HCT116 (cell line): ENCODE measurements at regions not wholly inside any gene's neighbourhood (a gene's known extent, or its start where the extent isn't known, plus 50 kb on each side); places are given as distances from the start of the nearest gene placed in this dataset.

Source experiments
- ATAC-seq: fragments of 200-7000 bp; cut with Tn5 transposase; 2 replicates; pipeline ENCODE4 v1.9.1; 2020; ENCODE audit warnings: mild to moderate bottlenecking, moderate library complexity
- BruUV-seq: library from RNA; stranded (reverse); fragments of 400-500 nt; replicated peaks from 2 replicates; lab custom pipeline; 2021; lab: Mats Ljungman, UMichigan
- CTCF ChIA-PET: fragments of 300-600 bp; sonication (Branson Sonifier 250); formaldehyde crosslinking; loops from one replicate; lab custom pipeline; 2021; ENCODE audit warnings: antibody characterized with exemption; lab: Charles Lee
- POLR2A ChIA-PET: fragments of 300-600, 350-600 bp; sonication (Branson Sonifier 250); formaldehyde crosslinking; loops from one replicate; lab custom pipeline; 2021; ENCODE audit warnings: antibody characterized with exemption; lab: Charles Lee
- RAD21 ChIA-PET, 2 experiments: fragments of 300-600 bp; sonication (Branson Sonifier 250); formaldehyde crosslinking; loops; one replicate each; lab custom pipeline; 2023; ENCODE audit warnings: low total read pairs in 2 of 2; ENCODE audit not compliant: uncharacterized antibody in 2 of 2, unreplicated experiment in 2 of 2, low non-redundant PET in 1 of 2; lab: Charles Lee
- DNase-seq: peaks from one replicate; pipeline ENCODE4 v3.0.0-alpha.2; 2010; ENCODE audit warnings: low read depth, low spot score
- H2AFZ ChIP-seq: fragments of 200-600 bp; shearing (Covaris generic), sonication (generic); 2 replicates; pipeline ENCODE4 v1.6.1; 2017; ENCODE audit warnings: low read depth, mixed run types, mixed read lengths, antibody characterized with exemption, low read length; ENCODE audit not compliant: poor library complexity, severe bottlenecking
- H3K27ac ChIP-seq: 2 replicates; pipeline ENCODE4 v1.5.1; 2012; ENCODE audit warnings: low read depth, low read length
- H3K27me3 ChIP-seq: fragments of 200-600 bp; sonication (generic); 2 replicates; pipeline ENCODE4 v1.6.1; 2016; ENCODE audit warnings: mixed run types, low read length, mixed read lengths; ENCODE audit not compliant: insufficient read depth
- H3K36me3 ChIP-seq, 2 experiments: fragments of 200-500 bp in 1 of 2; fragments of 200-600 bp in 1 of 2; sonication (Bioruptor generic) in 1 of 2; sonication (generic) in 1 of 2; 2 replicates each; pipeline versions ENCODE4 v1.5.1 to v1.6.1; 2014 to 2016; ENCODE audit warnings: low read length in 2 of 2, inconsistent platforms in 1 of 2, mixed read lengths in 1 of 2, mixed run types in 1 of 2; ENCODE audit not compliant: insufficient read depth in 2 of 2, control insufficient read depth in 1 of 2
- H3K4me1 ChIP-seq, 2 experiments: fragments of 200-600 bp in 1 of 2; sonication (generic) in 1 of 2; 2 replicates each; pipeline versions ENCODE4 v1.5.1 to v1.6.1; 2012 to 2017; ENCODE audit warnings: low read length in 2 of 2, inconsistent platforms in 1 of 2, mild to moderate bottlenecking in 1 of 2, mixed read lengths in 1 of 2, mixed run types in 1 of 2, moderate library complexity in 1 of 2; ENCODE audit not compliant: insufficient read depth in 2 of 2, control insufficient read depth in 1 of 2
- H3K4me2 ChIP-seq: fragments of 200-600 bp; sonication (generic); 2 replicates; pipeline ENCODE4 v1.6.1; 2017; ENCODE audit warnings: mixed run types, low read length, mixed read lengths
- H3K4me3 ChIP-seq, 2 experiments: fragments of 200-600 bp in 1 of 2; sonication (generic) in 1 of 2; replicated peaks in 1 of 2; 2 replicates each; pipeline ENCODE4 v1.5.1; 2011 to 2016; ENCODE audit warnings: low read length in 2 of 2, control low read depth in 1 of 2, low read depth in 1 of 2, mild to moderate bottlenecking in 1 of 2, mixed read lengths in 1 of 2, mixed run types in 1 of 2
- H3K79me2 ChIP-seq: fragments of 200-600 bp; sonication (generic); 2 replicates; pipeline ENCODE4 v1.6.1; 2017; ENCODE audit warnings: mild to moderate bottlenecking, mixed run types, low read length, moderate library complexity, mixed read lengths; ENCODE audit not compliant: insufficient read depth
- H3K9ac ChIP-seq: fragments of 200-600 bp; sonication (generic); 2 replicates; pipeline ENCODE4 v1.6.1; 2016; ENCODE audit warnings: low read length, mixed read lengths
- H3K9me2 ChIP-seq: fragments of 200-600 bp; sonication (generic), shearing (Covaris generic); 2 replicates; pipeline ENCODE4 v1.6.1; 2017; ENCODE audit warnings: mixed run types, mild to moderate bottlenecking, moderate library complexity; ENCODE audit not compliant: insufficient read depth
- H3K9me3 ChIP-seq, 2 experiments: fragments of 200-500 bp in 1 of 2; fragments of 200-600 bp in 1 of 2; sonication (Bioruptor generic) in 1 of 2; sonication (generic) in 1 of 2; 2 replicates each; pipeline ENCODE4 v1.6.1; 2014 to 2017; ENCODE audit warnings: low read length in 2 of 2, mixed read lengths in 2 of 2, inconsistent platforms in 1 of 2, low read depth in 1 of 2, mild to moderate bottlenecking in 1 of 2, mixed run types in 1 of 2, moderate library complexity in 1 of 2; ENCODE audit not compliant: control insufficient read depth in 1 of 2, insufficient read depth in 1 of 2
- H4K20me1 ChIP-seq: fragments of 200-600 bp; sonication (generic), shearing (Covaris generic); 2 replicates; pipeline ENCODE4 v1.6.1; 2017; ENCODE audit warnings: mixed run types, mild to moderate bottlenecking, moderate library complexity; ENCODE audit not compliant: insufficient read depth
- ATF3 ChIP-seq: IDR thresholded peaks from 2 replicates; pipeline ENCODE4 v1.6.1; 2012
- CEBPB ChIP-seq: IDR thresholded peaks from 2 replicates; pipeline ENCODE4 v1.6.1; 2012; ENCODE audit warnings: low read depth
- EGR1 ChIP-seq: IDR thresholded peaks from 2 replicates; pipeline ENCODE4 v1.6.1; 2012; ENCODE audit warnings: low read depth
- ELF1 ChIP-seq: IDR thresholded peaks from 2 replicates; pipeline ENCODE4 v1.6.1; 2012; ENCODE audit warnings: low read depth, borderline replicate concordance
- EZH2 ChIP-seq: fragments of 200-600 bp; sonication (generic); IDR thresholded peaks from 2 replicates; pipeline ENCODE4 v1.6.1; 2017; ENCODE audit warnings: antibody characterized with exemption, mixed run types
- EZH2phosphoT487 ChIP-seq: fragments of 200-600 bp; IDR thresholded peaks from 2 replicates; pipeline ENCODE4 v1.6.1; 2018; ENCODE audit warnings: antibody characterized with exemption, borderline replicate concordance
- FOSL1 ChIP-seq: IDR thresholded peaks from 2 replicates; pipeline ENCODE4 v1.6.1; 2012; ENCODE audit warnings: low read depth
- POLR2A ChIP-seq: IDR thresholded peaks from 2 replicates; pipeline ENCODE4 v1.7.0; 2011; ENCODE audit warnings: borderline replicate concordance; ENCODE audit not compliant: insufficient read depth, insufficient read length; ENCODE audit errors: extremely low read depth
- POLR2AphosphoS5 ChIP-seq: IDR thresholded peaks from 2 replicates; pipeline ENCODE4 v1.6.1; 2011; ENCODE audit warnings: mild to moderate bottlenecking, low read depth, low read length, moderate library complexity
- RAD21 ChIP-seq: IDR thresholded peaks from 2 replicates; pipeline ENCODE4 v1.6.1; 2012; ENCODE audit warnings: low read depth, mild to moderate bottlenecking
- REST ChIP-seq: IDR thresholded peaks from 2 replicates; pipeline ENCODE4 v1.6.1; 2012; ENCODE audit warnings: low read depth
- SIN3A ChIP-seq: IDR thresholded peaks from 2 replicates; pipeline ENCODE4 v1.6.1; 2012; ENCODE audit warnings: low read depth
- SP1 ChIP-seq: IDR thresholded peaks from 2 replicates; pipeline ENCODE4 v1.6.1; 2012; ENCODE audit warnings: low read depth
- SRF ChIP-seq: IDR thresholded peaks from 2 replicates; pipeline ENCODE4 v1.6.1; 2012; ENCODE audit warnings: low read depth
- TCF7L2 ChIP-seq: IDR thresholded peaks from 2 replicates; pipeline ENCODE4 v1.7.0; 2011; ENCODE audit warnings: borderline replicate concordance, inconsistent platforms; ENCODE audit not compliant: insufficient read depth, insufficient read length; ENCODE audit errors: extremely low read depth
- YY1 ChIP-seq: IDR thresholded peaks from 2 replicates; pipeline ENCODE4 v1.6.1; 2011; ENCODE audit warnings: low read length, low read depth, moderate library complexity, mild to moderate bottlenecking; ENCODE audit not compliant: insufficient replicate concordance; ENCODE audit errors: extremely low read depth
- ZNF274 ChIP-seq: fragments of 200-500 bp; sonication (Bioruptor generic); IDR thresholded peaks from 2 replicates; pipeline ENCODE4 v1.6.1; 2014; ENCODE audit warnings: mild to moderate bottlenecking, low read depth, low read length, inconsistent platforms
- intact Hi-C: fragments of 100-400 bp; cut with micrococcal nuclease; formaldehyde crosslinking; loops from 2 replicates; pipeline ENCODE4 v1.10.0; 2022
- TF ChIP-seq, protein P1 (sequence below): IDR thresholded peaks from 2 replicates; pipeline ENCODE4 v1.6.1; 2011; ENCODE audit warnings: mild to moderate bottlenecking, low read length, moderate library complexity; ENCODE audit not compliant: insufficient replicate concordance; ENCODE audit errors: extremely low read depth
- TF ChIP-seq, protein P2 (sequence below), 3 experiments: fragments of 200-600 bp in 1 of 3; sonication (generic) in 1 of 3; IDR thresholded peaks in 2 of 3; conservative IDR thresholded peaks in 1 of 3; 2 replicates each; pipeline ENCODE4 v1.5.1; 2012 to 2017; ENCODE audit warnings: low read depth in 2 of 3, low read length in 2 of 3, antibody characterized with exemption in 1 of 3, borderline replicate concordance in 1 of 3, control low read depth in 1 of 3, mild to moderate bottlenecking in 1 of 3, mixed read lengths in 1 of 3, mixed run types in 1 of 3, moderate library complexity in 1 of 3; ENCODE audit not compliant: insufficient read depth in 1 of 3

DNA sequence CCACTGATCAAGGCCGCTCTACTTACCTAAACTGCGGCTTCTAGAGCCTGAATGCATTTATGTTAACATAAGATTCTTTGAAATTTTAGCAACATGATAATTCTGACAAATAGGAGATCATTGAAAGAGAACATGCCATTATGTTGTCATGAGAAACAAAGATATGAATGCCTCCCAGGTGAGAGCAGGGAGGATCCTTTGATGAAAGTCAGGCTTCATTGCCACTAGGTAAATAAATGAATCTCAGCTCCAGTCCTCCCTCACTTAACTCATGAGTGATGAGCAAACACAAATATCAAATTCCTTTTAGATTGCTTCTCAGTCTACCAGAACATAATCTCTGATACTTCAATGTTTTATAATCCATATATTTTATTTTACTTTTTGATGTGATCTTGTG lies 463.2 kb upstream of the CDH7 start:
- no peaks in the 10 kb centered on the region for H3K4me1 ChIP-seq
- no peak overlapping the region for H3K27ac ChIP-seq
- no peaks in the 10 kb centered on the region for H4K20me1 ChIP-seq
- ATAC-seq (no peak), DNase-seq (no peak)
- RAD21 ChIA-PET = no interaction called here
- BruUV-seq = no TSS peak
- CTCF ChIA-PET = no interaction called here
- H3K36me3 ChIP-seq = no peaks in the 10 kb centered on the region
- TF ChIP-seq EGR1 = no peak
- no peak for TF ChIP-seq YY1
- TF ChIP-seq RAD21 = no peak
- no peak for TF ChIP-seq FOSL1
- TF ChIP-seq, protein P1, sequence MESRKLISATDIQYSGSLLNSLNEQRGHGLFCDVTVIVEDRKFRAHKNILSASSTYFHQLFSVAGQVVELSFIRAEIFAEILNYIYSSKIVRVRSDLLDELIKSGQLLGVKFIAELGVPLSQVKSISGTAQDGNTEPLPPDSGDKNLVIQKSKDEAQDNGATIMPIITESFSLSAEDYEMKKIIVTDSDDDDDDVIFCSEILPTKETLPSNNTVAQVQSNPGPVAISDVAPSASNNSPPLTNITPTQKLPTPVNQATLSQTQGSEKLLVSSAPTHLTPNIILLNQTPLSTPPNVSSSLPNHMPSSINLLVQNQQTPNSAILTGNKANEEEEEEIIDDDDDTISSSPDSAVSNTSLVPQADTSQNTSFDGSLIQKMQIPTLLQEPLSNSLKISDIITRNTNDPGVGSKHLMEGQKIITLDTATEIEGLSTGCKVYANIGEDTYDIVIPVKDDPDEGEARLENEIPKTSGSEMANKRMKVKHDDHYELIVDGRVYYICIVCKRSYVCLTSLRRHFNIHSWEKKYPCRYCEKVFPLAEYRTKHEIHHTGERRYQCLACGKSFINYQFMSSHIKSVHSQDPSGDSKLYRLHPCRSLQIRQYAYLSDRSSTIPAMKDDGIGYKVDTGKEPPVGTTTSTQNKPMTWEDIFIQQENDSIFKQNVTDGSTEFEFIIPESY = no peak
- no peak for TF ChIP-seq SRF
- no peak for TF ChIP-seq CEBPB
- TF ChIP-seq EZH2phosphoT487 = no peak
- TF ChIP-seq ZNF274 = no peak
- TF ChIP-seq EZH2 = no peak
- TF ChIP-seq TCF7L2 = no peak
- no peak for TF ChIP-seq SP1
- TF ChIP-seq ATF3 = no peak
- TF ChIP-seq POLR2A = no peak
- TF ChIP-seq REST = no peak
- TF ChIP-seq POLR2AphosphoS5 = no peak
- TF ChIP-seq, protein P2, sequence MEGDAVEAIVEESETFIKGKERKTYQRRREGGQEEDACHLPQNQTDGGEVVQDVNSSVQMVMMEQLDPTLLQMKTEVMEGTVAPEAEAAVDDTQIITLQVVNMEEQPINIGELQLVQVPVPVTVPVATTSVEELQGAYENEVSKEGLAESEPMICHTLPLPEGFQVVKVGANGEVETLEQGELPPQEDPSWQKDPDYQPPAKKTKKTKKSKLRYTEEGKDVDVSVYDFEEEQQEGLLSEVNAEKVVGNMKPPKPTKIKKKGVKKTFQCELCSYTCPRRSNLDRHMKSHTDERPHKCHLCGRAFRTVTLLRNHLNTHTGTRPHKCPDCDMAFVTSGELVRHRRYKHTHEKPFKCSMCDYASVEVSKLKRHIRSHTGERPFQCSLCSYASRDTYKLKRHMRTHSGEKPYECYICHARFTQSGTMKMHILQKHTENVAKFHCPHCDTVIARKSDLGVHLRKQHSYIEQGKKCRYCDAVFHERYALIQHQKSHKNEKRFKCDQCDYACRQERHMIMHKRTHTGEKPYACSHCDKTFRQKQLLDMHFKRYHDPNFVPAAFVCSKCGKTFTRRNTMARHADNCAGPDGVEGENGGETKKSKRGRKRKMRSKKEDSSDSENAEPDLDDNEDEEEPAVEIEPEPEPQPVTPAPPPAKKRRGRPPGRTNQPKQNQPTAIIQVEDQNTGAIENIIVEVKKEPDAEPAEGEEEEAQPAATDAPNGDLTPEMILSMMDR (IDR thresholded peaks at IDR 0.05 in 2 of 3, conservative IDR thresholded peaks at IDR 0.05 in 1 of 3; ENCODE audit: borderline replicate concordance in 1 of 3, insufficient read depth in 1 of 3, low read depth in 2 of 3, low read length in 2 of 3) = no peak
- TF ChIP-seq ELF1 = no peak
- TF ChIP-seq SIN3A = no peak
- H3K9me3 ChIP-seq = peaks cover 3 to 23% of the 10 kb centered on the region in 2 experiments; a peak in 2 of 4 replicates
- no peak overlapping the region for H3K4me3 ChIP-seq
- no peaks in the 10 kb centered on the region for H3K9me2 ChIP-seq
- no peak overlapping the region for H3K9ac ChIP-seq
- no peaks in the 10 kb centered on the region for H3K27me3 ChIP-seq
- intact Hi-C loops = no loop called here
- POLR2A ChIA-PET = no interaction called here
- no peak overlapping the region for H2AFZ ChIP-seq
- no peak overlapping the region for H3K4me2 ChIP-seq
- no peaks in the 10 kb centered on the region for H3K79me2 ChIP-seq
